ENCODE measurements at regions not wholly inside any gene's neighbourhood (a gene's known extent, or its start where the extent isn't known, plus 50 kb on each side); places are given as distances from the start of the nearest gene placed in this dataset.
"Not testable (repeated sequence)": the region's sequence is repeated elsewhere in the genome, so short reads cannot be mapped to it uniquely, and the experiment has no call there.

DNA sequence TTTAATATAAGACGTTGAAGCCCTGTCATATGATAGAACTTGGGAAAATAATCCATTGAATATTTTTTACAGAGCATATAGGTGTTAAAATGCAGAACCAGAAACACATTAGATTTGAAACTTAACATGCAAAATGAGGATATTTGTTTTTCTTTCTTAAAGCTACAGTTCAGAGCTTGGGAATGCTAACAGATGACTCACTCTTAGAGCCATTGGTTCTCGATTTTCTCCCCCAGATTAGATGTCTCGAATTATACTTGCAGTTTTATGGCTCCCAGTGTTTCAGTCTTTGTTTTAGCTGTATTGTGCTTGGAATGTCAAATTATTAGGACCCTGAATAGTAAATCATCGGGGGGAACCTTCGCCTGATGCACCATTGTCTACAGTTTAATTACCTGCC is 575.7 kb upstream of the ZP4 start:
- no peak for DNase-seq (ENCODE audit: low read depth)

DNA sequence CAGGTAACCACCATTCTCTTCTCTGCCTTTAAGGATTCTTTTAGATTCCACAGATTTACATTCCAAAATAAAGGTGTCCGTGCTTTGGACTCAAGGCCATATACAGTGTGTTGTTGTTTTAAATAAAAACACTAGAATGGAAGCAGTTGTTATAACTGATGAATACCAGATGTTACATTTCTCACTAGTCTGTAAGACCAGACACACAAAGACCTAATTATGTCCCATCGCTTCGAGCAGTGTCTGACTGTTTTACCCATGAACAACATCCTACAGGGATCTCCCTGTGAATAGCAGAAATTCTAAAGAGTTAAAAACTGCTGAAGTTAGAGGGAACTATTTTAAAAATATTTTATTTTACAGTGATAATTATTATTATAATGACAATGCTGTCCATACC is 574.7 kb upstream of the ZP4 start:
- DNase-seq (ENCODE audit: low read depth): no peak

DNA sequence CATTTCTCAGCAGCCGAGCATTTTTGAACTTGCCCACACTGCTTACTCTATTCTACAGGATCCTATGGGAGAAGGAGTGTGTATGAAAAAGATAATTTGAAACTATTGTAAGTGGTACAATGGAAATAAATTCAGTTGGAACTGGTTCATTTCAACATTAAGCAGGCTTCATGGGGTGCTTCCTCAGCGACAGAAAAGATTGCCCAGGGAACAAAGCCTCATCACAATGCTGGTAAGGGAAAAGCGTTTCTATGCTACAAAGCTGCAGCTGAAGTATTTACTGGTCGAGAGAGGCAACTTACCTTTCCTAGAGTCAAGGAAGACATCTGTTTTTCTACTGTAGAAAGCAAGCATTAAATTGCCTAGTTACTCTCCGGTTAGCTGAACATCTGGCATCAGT is 568.2 kb upstream of the ZP4 start:
- no peak for DNase-seq (ENCODE audit: low read depth)

DNA sequence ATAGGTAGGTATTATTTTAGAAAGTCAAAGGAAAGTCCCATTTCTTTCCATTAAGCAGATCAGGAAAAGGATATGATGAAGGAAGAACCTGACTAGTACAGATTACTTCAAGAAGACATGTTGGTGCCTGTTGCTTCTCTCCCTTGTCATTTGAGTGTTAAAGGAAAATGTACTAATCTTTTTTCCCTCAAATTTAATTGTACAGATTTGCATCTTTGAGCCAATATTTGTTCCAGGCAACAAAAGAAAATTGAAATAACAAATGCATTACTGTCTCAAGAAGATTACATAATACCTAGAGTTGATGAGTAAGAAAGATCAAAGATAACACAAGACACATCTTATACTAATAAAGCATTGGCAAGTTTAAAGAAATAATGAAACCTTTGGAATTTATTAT is 566.9 kb upstream of the ZP4 start:
- DNase-seq (ENCODE audit: low read depth): no peak

DNA sequence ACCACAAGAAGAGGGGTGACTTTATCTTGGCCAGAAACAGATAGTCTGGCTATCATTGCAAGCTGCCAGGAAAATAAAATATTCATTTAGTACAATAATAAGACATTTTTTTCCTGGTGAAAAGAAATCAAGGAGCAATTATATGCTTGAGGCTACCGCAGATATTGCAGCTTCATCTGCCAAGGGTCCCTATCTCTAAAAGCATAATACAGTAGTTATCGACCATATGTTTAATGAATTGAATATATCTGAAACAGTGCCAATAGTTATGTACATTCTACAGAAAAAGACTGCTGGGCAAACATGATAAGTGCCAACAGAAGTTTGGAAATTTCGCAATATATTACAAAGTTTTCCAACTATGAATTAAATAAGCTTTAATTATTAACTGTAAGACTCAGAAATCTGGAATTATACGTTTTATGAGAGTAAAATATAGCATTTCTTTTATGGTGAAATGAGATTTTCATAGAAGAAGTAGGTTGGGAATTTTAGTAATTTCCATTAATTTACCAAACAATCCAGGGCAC is 561.1 kb upstream of the ZP4 start:
- DNase-seq (ENCODE audit: low read depth): no peak

DNA sequence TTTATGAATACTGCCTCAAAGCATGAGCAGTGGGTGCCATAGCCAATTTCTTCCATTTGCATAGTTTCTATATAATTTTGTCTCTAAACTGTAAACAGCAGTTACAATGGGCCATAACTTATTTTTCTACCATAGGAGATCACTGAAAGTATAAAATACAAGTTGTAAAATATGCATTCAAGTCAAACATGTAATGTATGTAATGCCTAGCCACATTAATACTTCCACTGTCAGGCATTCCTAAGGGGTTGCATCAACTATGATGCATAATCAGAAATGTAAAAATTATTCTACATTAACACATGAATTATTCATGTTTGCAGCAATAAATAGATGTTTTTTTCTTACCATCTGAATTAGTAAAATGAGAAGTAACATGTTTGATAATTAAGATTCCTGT is 560.3 kb upstream of the ZP4 start:
- DNase-seq (ENCODE audit: low read depth): no peak

DNA sequence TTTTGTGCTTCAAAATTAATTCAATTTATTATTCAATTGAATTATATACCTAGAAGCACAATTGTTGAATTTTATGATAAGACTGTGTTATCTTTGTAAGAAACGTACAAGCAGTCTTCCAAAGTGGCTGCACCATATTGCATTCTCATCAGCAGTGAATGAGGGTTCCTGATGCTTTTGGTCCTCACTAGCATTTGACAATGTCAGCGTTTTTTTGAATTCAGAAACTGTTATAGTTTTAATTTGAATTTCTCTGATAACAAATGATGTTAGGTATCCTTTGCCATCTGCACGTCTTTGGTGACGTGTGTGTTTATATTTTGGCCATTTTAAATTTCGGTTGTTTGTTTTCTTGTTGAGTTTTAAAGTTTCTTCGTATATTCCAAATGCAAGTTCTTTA is 553.0 kb upstream of the ZP4 start:
- DNase-seq (ENCODE audit: low read depth): no peak

DNA sequence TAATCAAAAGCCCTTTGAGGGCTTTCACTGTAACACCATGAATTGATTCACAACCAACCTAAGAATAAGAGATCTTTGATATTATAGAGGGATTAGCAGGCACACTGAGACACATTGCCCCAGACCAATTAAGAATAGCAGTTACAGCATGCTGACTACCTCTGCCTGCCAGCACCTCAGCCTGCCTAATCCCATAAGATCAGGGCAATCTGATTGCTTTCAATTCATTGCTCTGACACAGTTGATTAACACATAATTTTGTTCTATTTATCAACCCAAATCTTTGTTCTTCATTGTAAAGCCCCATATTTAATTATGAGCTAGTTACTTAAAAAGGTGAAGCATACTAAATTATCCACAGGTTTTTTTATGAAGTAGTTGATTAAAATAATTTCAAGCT is 548.8 kb upstream of the ZP4 start:
- DNase-seq (ENCODE audit: low read depth): no peak

DNA sequence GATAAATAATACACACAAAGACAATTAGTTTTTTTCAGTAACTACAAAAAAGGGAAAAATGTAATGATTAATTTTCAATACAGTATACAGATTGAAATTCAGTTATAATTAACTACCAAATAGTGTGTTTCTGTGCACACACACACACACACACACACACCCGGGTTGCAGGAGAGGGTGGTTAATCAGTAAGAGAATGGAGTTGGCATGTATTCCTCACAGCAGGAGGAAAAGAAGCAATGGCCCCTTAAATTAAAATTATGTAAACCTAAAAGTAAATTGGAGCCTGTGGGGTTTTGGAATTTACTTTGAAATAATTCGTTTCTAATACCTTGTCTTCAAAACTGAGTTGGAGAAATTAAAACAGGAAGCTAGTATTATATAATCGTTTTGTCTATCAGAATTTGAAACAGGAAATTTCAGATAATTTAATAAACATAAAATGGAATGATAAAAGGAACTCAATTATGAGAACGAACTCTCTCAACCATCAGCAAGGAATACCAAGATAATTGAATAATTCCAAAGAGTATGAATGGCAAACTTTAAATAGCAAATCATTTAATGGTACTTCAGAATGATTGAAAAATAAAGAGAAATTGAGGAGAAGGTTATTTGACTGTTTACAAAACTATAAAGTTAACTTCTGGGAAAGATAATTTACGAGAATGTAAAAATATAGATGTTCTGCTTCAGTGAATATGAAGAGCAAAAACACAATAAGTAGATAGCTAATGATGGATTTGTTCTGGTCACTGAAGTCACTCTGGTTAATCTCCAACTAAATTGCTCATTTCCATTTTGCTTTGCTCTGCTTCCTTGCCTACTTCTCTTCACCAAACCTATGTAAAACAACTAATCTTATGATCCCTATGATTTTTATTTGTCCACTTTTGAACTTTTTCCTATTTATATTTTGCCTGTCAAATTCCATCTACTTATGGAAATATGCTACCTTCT is 547.9 kb upstream of the ZP4 start:
- DNase-seq (ENCODE audit: low read depth): no peak

DNA sequence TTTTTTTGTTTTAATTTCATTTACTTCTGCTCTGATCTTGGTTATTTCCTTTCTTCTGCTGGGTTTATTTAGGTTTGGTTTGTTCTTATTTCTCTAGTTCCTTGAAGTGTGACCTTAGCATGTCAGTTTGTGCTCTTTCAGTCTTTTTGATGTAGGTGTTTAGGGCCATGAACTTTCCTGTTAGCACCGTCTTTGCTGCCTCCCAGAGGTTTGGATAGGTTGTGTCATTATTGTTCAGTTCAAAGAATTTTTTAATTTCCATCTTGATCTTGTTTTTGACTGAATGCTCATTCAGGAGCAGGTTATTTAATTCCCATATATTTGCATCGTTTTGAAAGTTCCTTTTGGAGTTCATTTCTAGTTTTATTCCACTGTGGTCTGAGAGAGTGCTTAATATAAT is 539.0 kb upstream of the ZP4 start:
- DNase-seq (ENCODE audit: low read depth): not testable (repeated sequence)

DNA sequence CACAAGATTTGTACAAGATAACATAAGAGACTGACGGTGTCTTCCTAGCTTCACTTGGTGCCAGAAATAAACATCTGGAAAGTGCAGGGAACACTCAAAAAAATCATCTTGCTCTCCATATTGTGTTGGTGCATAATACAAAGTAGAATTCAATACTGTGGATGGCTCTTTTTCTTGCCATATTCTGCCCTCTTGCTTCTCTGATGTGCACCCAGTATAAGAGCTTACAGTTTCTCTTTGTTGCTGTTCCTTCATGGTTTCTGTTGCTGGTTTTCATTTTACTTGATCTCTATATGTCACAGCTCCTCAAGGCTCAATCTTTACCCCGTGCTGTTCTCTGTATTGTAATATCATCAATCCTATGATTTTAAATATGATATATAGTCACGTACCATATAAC is 528.5 kb upstream of the ZP4 start:
- DNase-seq (ENCODE audit: low read depth): no peak

DNA sequence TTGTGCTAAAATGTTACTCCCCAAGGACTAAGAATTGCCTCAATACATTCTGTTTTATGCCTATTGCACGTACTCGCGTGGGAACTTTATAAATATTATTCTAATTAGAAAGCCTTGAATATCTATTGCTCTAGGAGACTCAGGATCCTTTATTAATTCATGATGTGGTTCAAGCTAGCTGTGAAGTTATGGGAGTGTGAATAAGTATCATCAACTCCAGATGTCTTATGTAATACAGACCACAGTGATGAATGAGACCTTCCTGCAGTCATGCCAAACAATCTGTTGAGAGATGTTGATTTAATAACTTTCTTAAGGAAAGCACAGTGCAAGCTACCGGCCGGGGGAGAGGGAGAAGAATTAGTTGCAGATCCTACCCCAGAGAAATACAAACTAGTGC is 519.2 kb upstream of the ZP4 start:
- DNase-seq (ENCODE audit: low read depth): no peak

DNA sequence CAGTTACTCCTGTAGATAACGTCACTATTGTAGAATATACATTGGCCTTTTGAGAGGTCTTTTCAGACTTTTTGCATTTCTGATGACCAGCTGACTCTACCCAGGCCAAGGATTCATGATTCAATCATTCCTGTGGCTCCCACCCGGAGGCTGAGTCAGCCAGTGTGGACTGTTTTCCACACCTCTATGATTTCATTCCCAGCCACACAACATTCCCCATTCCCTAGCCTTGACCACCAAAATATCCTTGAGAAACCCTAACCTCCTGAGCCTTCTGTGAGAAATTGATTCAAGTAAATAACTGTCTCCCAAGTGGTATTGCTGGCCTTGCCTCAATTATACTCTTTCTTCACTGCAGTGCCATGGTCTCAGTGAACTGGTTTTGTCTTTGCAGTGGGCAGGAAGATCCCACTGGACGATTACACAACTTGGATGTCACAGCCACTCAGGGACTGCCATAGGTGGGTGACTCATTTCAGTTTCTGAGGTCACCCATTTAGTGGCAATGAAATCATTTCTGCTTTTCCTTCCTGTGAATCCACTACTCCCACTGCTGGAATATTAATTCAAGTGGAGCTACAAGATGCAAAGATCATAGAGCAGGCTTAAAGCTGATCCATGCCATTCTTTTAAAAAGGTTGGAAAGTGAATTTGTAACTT is 518.6 kb upstream of the ZP4 start:
- no peak for DNase-seq (ENCODE audit: low read depth)

DNA sequence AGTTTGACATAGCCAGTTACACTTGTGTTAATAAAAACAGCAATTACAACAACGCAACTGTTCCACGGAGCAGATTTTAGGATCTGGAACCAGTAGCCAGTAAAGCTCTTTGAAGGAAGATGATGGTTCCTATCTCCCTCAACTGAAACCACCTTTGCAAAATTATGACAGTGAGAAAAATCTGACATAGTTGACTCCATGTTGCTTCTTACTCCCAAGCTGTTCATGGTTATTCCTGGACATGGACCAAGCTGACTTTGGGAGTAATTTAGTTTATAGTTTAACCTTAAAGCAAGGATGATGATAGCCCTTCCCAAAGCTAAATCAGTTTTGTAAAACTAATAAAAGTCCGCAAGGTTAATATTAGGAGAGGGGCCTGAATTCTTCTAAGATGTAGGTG is 518.0 kb upstream of the ZP4 start:
- no peak for DNase-seq (ENCODE audit: low read depth)

DNA sequence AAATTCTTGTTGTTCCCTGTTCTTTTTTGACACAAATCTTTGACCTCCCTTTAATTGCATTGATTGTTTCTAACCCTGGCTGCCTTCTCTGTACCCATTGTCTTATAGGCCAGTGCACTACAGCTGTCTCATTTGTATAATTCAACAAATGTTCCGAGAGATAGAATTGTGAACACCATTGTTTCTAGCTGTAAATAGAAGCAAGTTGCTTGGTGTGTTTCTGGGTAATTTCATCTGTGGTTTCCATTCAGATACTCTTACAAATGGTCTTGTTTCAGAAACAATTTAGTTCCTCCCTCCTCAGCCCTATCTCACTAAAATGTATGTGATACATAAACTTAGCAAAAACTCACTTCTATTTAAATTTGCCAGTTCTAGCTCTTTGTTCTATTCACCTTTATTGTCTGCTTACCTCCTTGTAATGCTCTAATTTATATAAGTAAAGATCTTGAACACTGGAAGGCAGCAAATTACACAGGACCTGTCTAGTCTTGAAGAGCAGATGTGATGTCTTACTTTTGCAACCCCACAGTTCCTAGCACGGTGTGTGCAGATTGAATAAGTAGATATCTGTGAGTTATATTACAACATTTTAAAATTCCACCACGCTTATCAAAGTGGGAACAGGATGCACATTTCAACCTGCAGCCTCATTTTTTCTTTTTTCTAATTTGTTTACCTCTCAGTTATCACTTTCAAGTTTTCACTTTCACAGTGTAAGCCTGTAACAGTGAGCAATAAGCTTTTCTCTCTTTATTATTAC is 515.6 kb upstream of the ZP4 start:
- no peak for DNase-seq (ENCODE audit: low read depth)

DNA sequence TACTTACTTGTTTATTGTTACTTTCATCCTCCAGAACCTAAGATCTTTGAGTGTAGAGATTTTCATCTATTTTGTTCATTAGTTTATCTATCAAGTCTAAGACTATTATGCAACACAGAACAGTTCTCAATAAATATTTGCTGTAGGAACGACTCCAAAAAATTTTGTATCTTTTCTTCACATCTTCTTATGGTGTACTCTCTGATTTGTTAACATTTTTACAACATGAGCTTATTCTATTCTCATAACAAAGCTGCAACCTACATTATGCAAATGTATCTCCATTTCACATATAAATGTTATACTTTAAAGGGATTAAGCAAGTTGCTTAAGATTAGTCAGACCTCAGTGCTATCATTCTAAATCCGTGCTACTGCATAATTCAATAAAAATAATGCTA is 514.2 kb upstream of the ZP4 start:
- DNase-seq (ENCODE audit: low read depth): no peak

DNA sequence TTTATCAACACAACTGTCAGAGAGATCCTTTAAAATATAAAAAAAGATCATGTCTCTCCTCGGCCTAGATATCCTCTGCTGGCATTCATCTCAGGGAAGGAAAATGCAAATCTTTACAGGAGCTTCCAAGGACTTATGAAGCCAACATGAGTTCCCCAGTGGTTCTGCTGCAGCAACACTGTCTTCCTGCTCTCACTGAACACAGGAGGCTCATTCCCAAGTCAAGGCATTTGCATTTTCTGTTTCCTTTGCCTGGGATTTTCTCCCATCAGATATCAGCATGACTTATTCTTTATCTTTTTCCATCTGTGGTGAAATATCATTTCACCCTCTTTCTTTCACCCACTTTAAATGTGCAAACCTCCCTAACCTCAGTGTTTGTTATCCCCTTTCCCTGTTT is 513.8 kb upstream of the ZP4 start:
- no peak for DNase-seq (ENCODE audit: low read depth)

DNA sequence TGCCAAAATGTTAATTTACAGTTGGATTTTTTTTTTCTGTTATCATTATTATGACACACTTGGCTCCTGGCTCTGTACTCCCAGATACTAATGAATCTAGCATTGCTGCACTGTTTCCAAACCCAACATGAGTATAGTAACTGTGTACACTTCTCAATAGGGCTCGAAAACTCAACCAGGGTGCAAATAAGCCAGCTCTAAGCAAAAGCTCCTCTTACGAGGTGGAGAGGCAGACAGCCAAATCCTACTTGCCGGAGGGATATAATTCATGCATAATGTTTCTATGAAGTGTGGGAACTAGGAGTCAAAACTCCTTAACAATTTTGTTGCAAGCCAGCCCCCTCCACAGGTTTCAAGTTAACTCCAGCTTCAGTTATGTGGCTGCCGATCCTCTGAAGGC is 510.4 kb upstream of the ZP4 start:
- DNase-seq (ENCODE audit: low read depth): no peak

DNA sequence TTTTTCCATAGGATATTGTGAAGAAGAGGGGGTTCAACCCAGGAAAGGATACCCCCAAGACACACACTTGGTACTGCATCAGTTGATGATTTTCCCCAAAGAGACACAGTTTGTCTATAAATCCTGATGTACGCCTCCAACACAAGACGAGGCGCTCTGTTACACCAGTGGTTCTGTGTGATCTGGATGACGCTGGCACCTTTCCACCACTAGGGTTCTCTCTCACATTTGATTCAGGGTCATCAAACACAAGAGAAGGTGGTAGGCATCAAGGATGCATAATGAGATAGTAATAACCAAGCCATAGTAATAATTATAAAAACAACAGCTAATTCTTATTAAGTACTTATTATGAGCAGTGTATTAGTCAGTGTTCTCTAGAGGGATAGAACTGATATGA is 508.8 kb upstream of the ZP4 start:
- no peak for DNase-seq (ENCODE audit: low read depth)

DNA sequence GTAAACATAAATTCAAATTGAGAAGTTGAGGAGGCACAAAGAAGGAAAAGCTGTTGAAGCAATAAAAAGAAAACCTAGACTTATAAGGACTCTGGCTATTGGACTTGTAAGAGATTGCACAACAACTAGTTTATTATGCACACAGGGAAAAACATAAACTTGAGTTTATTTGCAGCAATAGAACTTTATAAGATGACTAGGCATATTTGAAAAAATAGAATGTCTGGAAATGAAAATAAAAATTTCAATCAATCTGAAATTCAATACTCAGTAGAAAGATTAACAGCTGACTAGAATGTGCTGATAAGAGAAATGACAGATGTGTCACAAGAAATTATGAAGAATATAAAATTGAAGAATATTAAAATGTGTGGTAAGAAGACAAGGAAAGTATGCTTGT is 505.4 kb upstream of the ZP4 start:
- DNase-seq (ENCODE audit: low read depth): no peak

DNA sequence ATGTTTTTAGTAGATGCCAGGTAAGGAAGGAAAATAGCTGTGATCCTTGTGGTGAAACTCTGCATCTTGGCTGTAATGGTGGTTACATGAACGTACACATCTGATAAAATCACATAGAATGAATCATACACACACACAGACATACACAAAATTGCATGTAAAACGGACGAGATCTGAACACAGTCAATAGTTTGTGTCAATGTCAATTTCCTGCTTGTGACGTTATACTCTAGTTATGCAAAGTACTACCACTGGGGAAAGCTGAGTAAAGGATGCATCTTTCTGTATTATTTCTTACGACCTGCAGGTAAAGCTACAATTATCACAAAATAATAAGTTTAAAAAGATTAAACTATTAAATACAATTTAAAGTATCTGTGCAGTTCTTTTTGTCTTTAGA is 493.7 kb upstream of the ZP4 start:
- no peak for DNase-seq (ENCODE audit: low read depth)

DNA sequence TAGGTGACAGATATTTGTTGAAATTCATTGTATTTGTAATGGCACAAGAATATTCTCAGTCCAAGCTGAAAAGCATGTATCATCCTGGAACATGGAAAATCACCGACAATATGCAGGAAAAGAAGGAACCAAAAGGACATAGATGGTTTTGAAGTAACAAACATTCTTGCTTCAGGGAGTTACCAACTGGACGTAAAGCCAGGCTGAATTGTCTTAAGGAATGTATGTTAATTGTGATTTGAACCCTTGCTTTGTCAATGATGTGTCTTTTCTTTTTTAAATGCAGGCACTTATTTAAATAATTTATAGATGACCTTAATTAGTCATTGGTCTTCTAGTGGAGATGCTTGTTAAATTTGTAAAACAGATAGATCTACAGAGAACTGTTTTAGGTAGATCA is 489.4 kb upstream of the ZP4 start:
- DNase-seq (ENCODE audit: low read depth): no peak

Data from forelimb muscle (tissue), 1 donor.